Prostate gland (tissue), 2 donors: ENCODE measurements at regions not wholly inside any gene's neighbourhood (a gene's known extent, or its start where the extent isn't known, plus 50 kb on each side); places are given as distances from the start of the nearest gene placed in this dataset.

Experiments
- DNase-seq: peaks from one replicate; pipeline ENCODE4 v3.0.0-alpha.2; 2019; ENCODE audit warnings: low spot score
- H3K27ac ChIP-seq, 2 donors: fragments of 200-600 bp; sonication (generic); 2 replicates each; pipeline ENCODE4 v1.5.1; 2017 to 2019
- H3K27me3 ChIP-seq: fragments of 200-600 bp; sonication (generic); replicated peaks from 2 replicates; pipeline ENCODE4 v1.5.1; 2019; ENCODE audit not compliant: insufficient read depth
- H3K36me3 ChIP-seq, 2 donors: fragments of 200-600 bp; sonication (generic); 1 replicate in 1 of 2; 2 replicates in 1 of 2; pipeline versions ENCODE4 v1.5.1 to v1.8.1; 2017 to 2019
- H3K4me1 ChIP-seq: fragments of 200-600 bp; sonication (generic); replicated peaks from 2 replicates; pipeline ENCODE4 v1.5.1; 2019
- H3K4me3 ChIP-seq, 2 donors: fragments of 200-600 bp; sonication (generic); 2 replicates each; pipeline ENCODE4 v1.5.1; 2017 to 2019
- H3K9me3 ChIP-seq: fragments of 200-600 bp; sonication (generic); 2 replicates; pipeline ENCODE4 v1.5.1; 2017
- POLR2A ChIP-seq: fragments of 450-650 bp; IDR thresholded peaks from one replicate; pipeline ENCODE4 v1.6.1; 2016; ENCODE audit warnings: antibody characterized with exemption, mild to moderate bottlenecking
- POLR2AphosphoS5 ChIP-seq: sonication (generic); formaldehyde crosslinking; IDR thresholded peaks from one replicate; pipeline ENCODE4 v1.6.1; 2017; ENCODE audit warnings: antibody characterized with exemption
- WGBS: methylation state at CpG from one replicate; pipeline ENCODE4 v1.1.5; 2018; 5-methylcytosine and 5-hydroxymethylcytosine counted together
- intact Hi-C: fragments of 100-400 bp; cut with DNase I; formaldehyde crosslinking; loops from one replicate; pipeline ENCODE4 v1.14.2; 2022
- TF ChIP-seq, protein P1 (sequence below), 4 experiments: fragments of 200-600 bp in 2 of 4; fragments of 450-650 bp in 2 of 4; sonication (generic) in 2 of 4; IDR thresholded peaks; 1 replicate in 3 of 4; 2 replicates in 1 of 4; pipeline ENCODE4 v1.5.1; 2016 to 2019; ENCODE audit warnings: antibody characterized with exemption in 4 of 4, mild to moderate bottlenecking in 2 of 4, moderate library complexity in 2 of 4

DNA sequence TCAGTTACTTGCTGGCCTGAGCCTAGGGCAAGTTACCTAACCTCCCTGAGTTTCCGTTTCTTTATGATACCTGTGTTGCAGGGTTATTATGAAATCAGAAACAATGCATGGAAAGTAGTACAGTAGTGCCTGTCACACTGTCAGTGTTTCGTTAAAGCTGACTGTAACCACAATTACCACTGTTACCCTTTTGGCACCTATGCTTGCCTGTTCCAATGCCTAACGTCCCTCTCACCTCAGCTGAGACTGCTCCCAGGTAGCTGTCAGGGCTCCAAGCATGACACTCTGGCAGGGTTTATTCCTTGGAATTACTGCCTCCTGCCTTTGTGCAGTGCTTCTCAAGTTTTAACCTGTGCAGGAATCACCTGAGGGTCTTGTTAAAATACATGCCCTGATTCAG, 135.2 kb upstream of the RBMS1 start:
- DNase-seq: no peak
- intact Hi-C loops: no loop called here
- H3K4me3 ChIP-seq: no peak overlapping the region
- no peaks in the 10 kb centered on the region for H3K4me1 ChIP-seq
- TF ChIP-seq, protein P1, sequence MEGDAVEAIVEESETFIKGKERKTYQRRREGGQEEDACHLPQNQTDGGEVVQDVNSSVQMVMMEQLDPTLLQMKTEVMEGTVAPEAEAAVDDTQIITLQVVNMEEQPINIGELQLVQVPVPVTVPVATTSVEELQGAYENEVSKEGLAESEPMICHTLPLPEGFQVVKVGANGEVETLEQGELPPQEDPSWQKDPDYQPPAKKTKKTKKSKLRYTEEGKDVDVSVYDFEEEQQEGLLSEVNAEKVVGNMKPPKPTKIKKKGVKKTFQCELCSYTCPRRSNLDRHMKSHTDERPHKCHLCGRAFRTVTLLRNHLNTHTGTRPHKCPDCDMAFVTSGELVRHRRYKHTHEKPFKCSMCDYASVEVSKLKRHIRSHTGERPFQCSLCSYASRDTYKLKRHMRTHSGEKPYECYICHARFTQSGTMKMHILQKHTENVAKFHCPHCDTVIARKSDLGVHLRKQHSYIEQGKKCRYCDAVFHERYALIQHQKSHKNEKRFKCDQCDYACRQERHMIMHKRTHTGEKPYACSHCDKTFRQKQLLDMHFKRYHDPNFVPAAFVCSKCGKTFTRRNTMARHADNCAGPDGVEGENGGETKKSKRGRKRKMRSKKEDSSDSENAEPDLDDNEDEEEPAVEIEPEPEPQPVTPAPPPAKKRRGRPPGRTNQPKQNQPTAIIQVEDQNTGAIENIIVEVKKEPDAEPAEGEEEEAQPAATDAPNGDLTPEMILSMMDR (IDR thresholded peaks at IDR 0.05): no peak
- TF ChIP-seq POLR2AphosphoS5 (no peak), POLR2A (no peak)
- no peaks in the 10 kb centered on the region for H3K9me3 ChIP-seq
- no peaks in the 10 kb centered on the region for H3K27me3 ChIP-seq
- no peaks in the 10 kb centered on the region for H3K36me3 ChIP-seq
- H3K27ac ChIP-seq: no peak overlapping the region
- WGBS: 55% methylated on average over 3 of the region's 3 CpGs

- 73% methylated on average over 5 of the region's 5 CpGs for WGBS
- H3K36me3 ChIP-seq: no peaks in the 10 kb centered on the region
- no peak overlapping the region for H3K4me3 ChIP-seq
- no peaks in the 10 kb centered on the region for H3K27me3 ChIP-seq
- no peaks in the 10 kb centered on the region for H3K4me1 ChIP-seq
- DNase-seq: no peak
- no peaks in the 10 kb centered on the region for H3K9me3 ChIP-seq
- intact Hi-C loops: no loop called here
- H3K27ac ChIP-seq: no peak overlapping the region
- TF ChIP-seq, protein P1 (IDR thresholded peaks at IDR 0.05): no peak
- TF ChIP-seq POLR2AphosphoS5 (no peak), POLR2A (no peak)
Observed at GRCh38 chr2:160630801-160631590, 137.4 kb upstream of the RBMS1 start.

GRCh38 chr2:160632084-160632975, 138.7 kb upstream of the RBMS1 start:
- Histone ChIP-seq H3K36me3 (no peaks in the 10 kb centered on the region), H3K27me3 (no peaks in the 10 kb centered on the region), H3K4me3 (no peak overlapping the region), H3K4me1 (no peaks in the 10 kb centered on the region), H3K9me3 (no peaks in the 10 kb centered on the region), H3K27ac (no peak overlapping the region)
- intact Hi-C loops: no loop called here
- 48% methylated on average over 7 of the region's 7 CpGs for WGBS
- no peak for DNase-seq
- TF ChIP-seq, protein P1 (IDR thresholded peaks at IDR 0.05): no peak
- TF ChIP-seq POLR2AphosphoS5 (no peak), POLR2A (no peak)

DNA sequence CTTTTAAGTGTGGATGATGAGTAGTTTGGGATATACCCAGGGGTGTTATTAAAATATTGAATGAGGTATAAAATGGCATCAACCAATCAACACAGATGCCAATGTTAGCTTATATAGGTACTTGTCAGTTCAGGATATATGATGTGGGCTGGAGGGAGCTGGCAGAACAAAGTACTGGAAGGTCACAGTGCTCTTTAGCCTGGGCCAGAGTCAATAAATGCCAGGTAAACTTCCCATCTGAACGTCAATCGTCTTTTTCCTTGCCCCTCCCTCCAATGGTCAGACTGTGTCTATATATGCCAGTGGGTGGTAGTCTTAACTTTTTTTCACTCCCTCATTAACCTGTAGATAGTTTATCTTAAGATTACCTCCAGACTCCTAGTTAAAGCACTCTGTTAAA, 140.8 kb upstream of the RBMS1 start:
- no peaks in the 10 kb centered on the region for H3K27me3 ChIP-seq
- no peak overlapping the region for H3K4me3 ChIP-seq
- no peaks in the 10 kb centered on the region for H3K4me1 ChIP-seq
- H3K9me3 ChIP-seq: no peaks in the 10 kb centered on the region
- no peak overlapping the region for H3K27ac ChIP-seq
- 37% methylated on average over 2 of the region's 2 CpGs for WGBS
- intact Hi-C loops: no loop called here
- H3K36me3 ChIP-seq: no peaks in the 10 kb centered on the region
- DNase-seq: no peak
- TF ChIP-seq, protein P1 (IDR thresholded peaks at IDR 0.05): no peak
